ENCODE measurements at regions not wholly inside any gene's neighbourhood (a gene's known extent, or its start where the extent isn't known, plus 50 kb on each side); places are given as distances from the start of the nearest gene placed in this dataset.

DNA sequence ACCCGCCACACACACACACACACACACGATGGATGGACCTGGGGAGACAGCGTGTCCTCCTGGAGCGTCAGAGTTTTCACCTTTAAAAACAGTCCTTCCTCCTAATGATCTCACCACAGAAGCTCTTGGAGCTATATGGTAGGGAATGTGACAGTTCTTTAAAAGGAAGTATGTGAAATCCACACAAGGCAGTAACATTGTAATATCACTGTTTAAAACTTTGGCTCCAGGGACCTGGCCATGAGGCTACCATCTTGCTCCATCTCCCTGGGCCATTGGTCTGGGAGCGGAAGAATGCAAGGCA is 302.4 kb downstream of the SOX9 start:
- no peak overlapping the region for H3K27ac Mint-ChIP-seq
- Histone ChIP-seq H3K27me3 (replicated peaks in 1 of 2; ENCODE audit: control insufficient read depth in 2 of 2, extremely low read depth in 1 of 2, insufficient read depth in 2 of 2, low read length in 1 of 2) (peaks cover 0 to 24% of the 10 kb centered on the region in 2 experiments), H3K4me1 (ENCODE audit: control insufficient read depth in 1 of 2, extremely low read depth in 1 of 2, insufficient read depth in 2 of 2, low read length in 2 of 2) (peaks cover 0 to 11% of the 10 kb centered on the region in 2 experiments), H3K36me3 (ENCODE audit: control insufficient read depth in 2 of 2, extremely low read depth in 1 of 2, insufficient read depth in 1 of 2, low read length in 1 of 2) (no peaks in the 10 kb centered on the region), H3K9me3 (no peaks in the 10 kb centered on the region), H3K4me3 (ENCODE audit: control insufficient read depth in 1 of 2, extremely low read depth in 1 of 2, low read length in 1 of 2) (no peak overlapping the region), H3K27ac (ENCODE audit: low read length) (no peak overlapping the region)
- POLR2A ChIA-PET: no interaction called here
- DNase-seq: no peak
- H3K4me1 Mint-ChIP-seq: peaks cover 0 to 24% (median 3%) of the 10 kb centered on the region in 3 donors
- H3K4me3 Mint-ChIP-seq: no peak overlapping the region
- ATAC-seq (replicated peaks in 1 of 4): no peak
- CTCF ChIA-PET: no interaction called here
- no peaks in the 10 kb centered on the region for H3K27me3 Mint-ChIP-seq
- H3K36me3 Mint-ChIP-seq: peaks cover 2% of the 10 kb centered on the region
- 77% methylated on average over 3 of the region's 5 CpGs for WGBS (ENCODE audit: insufficient coverage)
- peaks cover 1 to 2% (median 2%) of the 10 kb centered on the region in 3 donors for H3K9me3 Mint-ChIP-seq

DNA sequence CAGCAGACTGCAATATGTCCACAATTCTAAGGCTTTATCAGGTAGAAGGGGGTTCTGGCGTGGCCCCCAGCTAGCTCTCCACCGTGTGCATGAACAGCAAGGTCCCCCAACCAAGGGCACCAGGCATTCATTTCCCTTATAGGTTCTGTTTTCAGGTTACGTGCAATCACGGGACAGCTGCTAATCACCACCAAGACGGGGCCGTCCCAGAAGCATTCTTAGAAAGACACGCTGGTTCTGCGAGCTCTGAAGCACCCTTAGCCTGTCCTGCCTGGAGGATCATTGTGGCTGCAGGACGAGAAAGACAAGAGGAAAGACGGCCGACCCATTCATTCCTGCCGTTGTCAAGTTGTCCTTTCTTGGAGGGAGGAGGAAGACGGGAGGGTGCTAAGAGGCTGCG is 302.9 kb downstream of the SOX9 start:
- WGBS (ENCODE audit: insufficient coverage): 69% methylated on average over 11 of the region's 14 CpGs
- POLR2A ChIA-PET: no interaction called here

DNA sequence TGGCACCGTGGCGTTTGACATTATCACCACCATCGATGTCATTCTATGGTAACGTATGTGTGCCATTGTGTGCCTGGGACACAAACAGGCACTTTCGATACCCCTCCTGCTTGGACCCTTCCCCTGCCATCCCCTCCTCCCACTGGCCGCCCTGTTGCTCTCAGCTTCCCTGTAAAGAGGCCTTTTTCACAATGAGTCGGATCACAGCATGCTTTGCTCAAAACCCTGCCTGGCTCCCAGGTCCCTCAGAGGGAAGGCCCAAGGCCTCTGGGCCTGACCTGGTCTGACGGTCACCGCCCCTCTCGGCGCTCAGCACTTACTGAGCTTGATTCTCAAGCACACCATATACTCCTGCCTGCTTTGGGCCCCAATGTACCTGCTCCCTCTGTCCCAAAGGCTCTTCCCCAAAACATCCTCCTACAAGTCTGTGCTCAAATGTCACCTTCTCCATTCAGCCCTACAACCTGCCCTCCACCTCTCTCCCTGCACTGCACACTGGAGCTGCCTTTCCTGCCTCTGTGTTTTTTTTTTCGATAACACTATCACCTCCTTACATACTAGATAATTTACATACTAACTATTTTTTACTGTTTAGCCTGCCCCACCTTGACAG is 303.8 kb downstream of the SOX9 start:
- no peak for ATAC-seq (replicated peaks in 1 of 4)
- no peak overlapping the region for H3K4me3 ChIP-seq (ENCODE audit: control insufficient read depth in 1 of 2, extremely low read depth in 1 of 2, low read length in 1 of 2)
- Mint-ChIP-seq H3K27ac (no peak overlapping the region), H3K4me3 (no peak overlapping the region), H3K4me1 (peaks cover 0 to 24% (median 3%) of the 10 kb centered on the region in 3 donors), H3K36me3 (no peaks in the 10 kb centered on the region), H3K27me3 (no peaks in the 10 kb centered on the region), H3K9me3 (no peaks in the 10 kb centered on the region)
- no peaks in the 10 kb centered on the region for H3K36me3 ChIP-seq (ENCODE audit: control insufficient read depth in 2 of 2, extremely low read depth in 1 of 2, insufficient read depth in 1 of 2, low read length in 1 of 2)
- POLR2A ChIA-PET: no interaction called here
- H3K9me3 ChIP-seq: no peaks in the 10 kb centered on the region
- CTCF ChIA-PET: no interaction called here
- H3K27me3 ChIP-seq (replicated peaks in 1 of 2; ENCODE audit: control insufficient read depth in 2 of 2, extremely low read depth in 1 of 2, insufficient read depth in 2 of 2, low read length in 1 of 2): peaks cover 0 to 27% of the 10 kb centered on the region in 2 experiments
- H3K4me1 ChIP-seq (ENCODE audit: control insufficient read depth in 1 of 2, extremely low read depth in 1 of 2, insufficient read depth in 2 of 2, low read length in 2 of 2): peaks cover 0 to 11% of the 10 kb centered on the region in 2 experiments
- 93% methylated on average over 10 of the region's 12 CpGs for WGBS (ENCODE audit: insufficient coverage)
- no peak overlapping the region for H3K27ac ChIP-seq (ENCODE audit: low read length)
- no peak for DNase-seq

More for the DNA sequence above, 302.9 kb downstream of the SOX9 start:
- DNase-seq (no peak), ATAC-seq (replicated peaks in 1 of 4) (no peak)
- Mint-ChIP-seq H3K4me1 (peaks cover 0 to 24% (median 3%) of the 10 kb centered on the region in 3 donors), H3K36me3 (no peaks in the 10 kb centered on the region), H3K9me3 (no peaks in the 10 kb centered on the region), H3K27me3 (no peaks in the 10 kb centered on the region), H3K27ac (no peak overlapping the region), H3K4me3 (no peak overlapping the region)
- CTCF ChIA-PET: no interaction called here
- H3K9me3 ChIP-seq: no peaks in the 10 kb centered on the region
- no peaks in the 10 kb centered on the region for H3K36me3 ChIP-seq (ENCODE audit: control insufficient read depth in 2 of 2, extremely low read depth in 1 of 2, insufficient read depth in 1 of 2, low read length in 1 of 2)
- H3K4me3 ChIP-seq (ENCODE audit: control insufficient read depth in 1 of 2, extremely low read depth in 1 of 2, low read length in 1 of 2): no peak overlapping the region
- H3K27ac ChIP-seq (ENCODE audit: low read length): no peak overlapping the region
- peaks cover 0 to 11% of the 10 kb centered on the region in 2 experiments for H3K4me1 ChIP-seq (ENCODE audit: control insufficient read depth in 1 of 2, extremely low read depth in 1 of 2, insufficient read depth in 2 of 2, low read length in 2 of 2)
- peaks cover 0 to 24% of the 10 kb centered on the region in 2 experiments for H3K27me3 ChIP-seq (replicated peaks in 1 of 2; ENCODE audit: control insufficient read depth in 2 of 2, extremely low read depth in 1 of 2, insufficient read depth in 2 of 2, low read length in 1 of 2)

DNA sequence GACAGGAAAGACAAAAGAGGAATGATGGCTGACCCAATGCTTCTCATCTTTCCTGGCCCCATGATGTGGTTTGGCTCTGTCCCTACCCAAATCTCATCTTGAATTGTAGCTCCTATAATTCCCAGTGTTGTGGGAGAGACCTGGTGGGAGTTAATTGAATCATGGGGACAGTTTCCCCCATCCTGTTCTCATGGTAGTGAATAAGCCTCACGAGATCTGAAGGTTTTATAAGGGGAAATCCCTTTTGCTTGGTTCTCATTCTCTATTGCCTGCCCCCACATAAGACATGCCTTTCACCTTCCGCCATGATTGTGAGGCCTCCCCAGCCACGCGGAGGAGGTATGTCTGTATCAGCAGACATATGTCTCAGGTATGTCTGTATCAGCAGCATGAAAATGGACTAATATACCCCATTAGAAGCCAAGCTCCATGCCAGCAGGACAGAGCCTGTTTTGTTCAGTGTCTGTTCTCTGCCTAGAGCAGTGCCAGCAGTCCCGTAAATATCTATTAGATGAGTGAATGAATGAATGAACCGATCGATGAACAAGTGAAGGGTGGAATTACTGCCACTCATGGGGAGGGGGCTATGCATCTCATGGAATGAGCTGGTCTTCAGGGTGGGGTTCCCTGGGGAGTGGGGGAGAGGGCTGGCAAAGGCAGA is 304.4 kb downstream of the SOX9 start:
- DNase-seq (no peak), ATAC-seq (replicated peaks in 1 of 4) (no peak)
- H3K4me1 Mint-ChIP-seq: peaks cover 0 to 24% (median 3%) of the 10 kb centered on the region in 3 donors
- H3K27me3 ChIP-seq (replicated peaks in 1 of 2; ENCODE audit: control insufficient read depth in 2 of 2, extremely low read depth in 1 of 2, insufficient read depth in 2 of 2, low read length in 1 of 2): peaks cover 0 to 26% of the 10 kb centered on the region in 2 experiments
- no peaks in the 10 kb centered on the region for H3K36me3 Mint-ChIP-seq
- H3K27ac ChIP-seq (ENCODE audit: low read length): no peak overlapping the region
- H3K9me3 Mint-ChIP-seq: no peaks in the 10 kb centered on the region
- POLR2A ChIA-PET: no interaction called here
- 90% methylated on average over 3 of the region's 7 CpGs for WGBS (ENCODE audit: insufficient coverage)
- H3K36me3 ChIP-seq (ENCODE audit: control insufficient read depth in 2 of 2, extremely low read depth in 1 of 2, insufficient read depth in 1 of 2, low read length in 1 of 2): no peaks in the 10 kb centered on the region
- no peak overlapping the region for H3K4me3 ChIP-seq (ENCODE audit: control insufficient read depth in 1 of 2, extremely low read depth in 1 of 2, low read length in 1 of 2)
- H3K9me3 ChIP-seq: no peaks in the 10 kb centered on the region
- peaks cover 0 to 11% of the 10 kb centered on the region in 2 experiments for H3K4me1 ChIP-seq (ENCODE audit: control insufficient read depth in 1 of 2, extremely low read depth in 1 of 2, insufficient read depth in 2 of 2, low read length in 2 of 2)
- no peak overlapping the region for H3K27ac Mint-ChIP-seq
- no peak overlapping the region for H3K4me3 Mint-ChIP-seq
- CTCF ChIA-PET: no interaction called here
- H3K27me3 Mint-ChIP-seq: no peaks in the 10 kb centered on the region

DNA sequence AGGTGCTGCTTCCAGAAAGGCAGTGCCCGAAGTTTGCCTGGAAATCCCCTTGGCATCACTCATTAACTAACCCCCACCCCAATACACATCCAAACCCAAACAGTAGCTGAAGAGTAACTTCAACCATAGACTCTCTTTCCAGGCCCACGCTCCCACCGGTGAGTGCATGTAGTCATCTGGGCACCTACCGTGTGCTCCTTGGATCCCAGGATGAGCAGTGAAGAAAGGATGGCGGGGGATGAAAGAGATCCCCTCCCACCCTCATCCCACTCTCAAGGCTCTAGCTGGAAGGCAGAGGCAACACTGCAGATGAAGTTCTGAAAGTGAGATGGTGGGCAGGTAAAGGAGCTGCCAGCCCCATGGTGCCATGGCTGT is 305.0 kb downstream of the SOX9 start:
- Histone ChIP-seq H3K9me3 (no peaks in the 10 kb centered on the region), H3K36me3 (ENCODE audit: control insufficient read depth in 2 of 2, extremely low read depth in 1 of 2, insufficient read depth in 1 of 2, low read length in 1 of 2) (no peaks in the 10 kb centered on the region), H3K4me1 (ENCODE audit: control insufficient read depth in 1 of 2, extremely low read depth in 1 of 2, insufficient read depth in 2 of 2, low read length in 2 of 2) (peaks cover 0 to 11% of the 10 kb centered on the region in 2 experiments), H3K27ac (ENCODE audit: low read length) (no peak overlapping the region), H3K27me3 (replicated peaks in 1 of 2; ENCODE audit: control insufficient read depth in 2 of 2, extremely low read depth in 1 of 2, insufficient read depth in 2 of 2, low read length in 1 of 2) (peaks cover 0 to 27% of the 10 kb centered on the region in 2 experiments), H3K4me3 (ENCODE audit: control insufficient read depth in 1 of 2, extremely low read depth in 1 of 2, low read length in 1 of 2) (no peak overlapping the region)
- Mint-ChIP-seq H3K9me3 (no peaks in the 10 kb centered on the region), H3K27me3 (no peaks in the 10 kb centered on the region), H3K4me1 (peaks cover 0 to 24% (median 3%) of the 10 kb centered on the region in 3 donors), H3K4me3 (no peak overlapping the region), H3K36me3 (no peaks in the 10 kb centered on the region), H3K27ac (no peak overlapping the region)
- POLR2A ChIA-PET: no interaction called here
- no peak for ATAC-seq (replicated peaks in 1 of 4)
- CTCF ChIA-PET: no interaction called here
- DNase-seq: no peak
- WGBS (ENCODE audit: insufficient coverage): 57% methylated on average over 1 of the region's 5 CpGs

DNA sequence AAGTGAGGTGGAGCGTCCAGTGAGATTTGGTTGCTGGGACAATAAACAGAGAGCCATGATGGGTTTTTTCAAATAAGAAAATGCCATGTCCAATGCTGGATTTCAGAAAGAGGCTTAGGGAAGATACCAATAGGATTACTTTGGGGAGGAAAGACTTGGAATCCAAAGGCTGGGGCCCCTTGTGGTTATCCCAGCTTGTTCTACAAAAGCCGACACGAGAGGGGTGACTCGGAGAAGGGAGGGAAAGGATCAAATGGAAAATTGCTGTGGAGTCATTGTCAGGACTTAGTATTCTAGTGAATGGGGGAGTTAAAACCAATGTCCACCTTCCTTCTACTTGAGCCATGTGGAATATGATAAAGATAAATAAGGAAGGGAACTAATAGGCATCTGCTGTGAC is 305.5 kb downstream of the SOX9 start:
- Histone ChIP-seq H3K27ac (ENCODE audit: low read length) (no peak overlapping the region), H3K4me3 (ENCODE audit: control insufficient read depth in 1 of 2, extremely low read depth in 1 of 2, low read length in 1 of 2) (no peak overlapping the region), H3K27me3 (replicated peaks in 1 of 2; ENCODE audit: control insufficient read depth in 2 of 2, extremely low read depth in 1 of 2, insufficient read depth in 2 of 2, low read length in 1 of 2) (peaks cover 0 to 23% of the 10 kb centered on the region in 2 experiments), H3K9me3 (no peaks in the 10 kb centered on the region), H3K4me1 (ENCODE audit: control insufficient read depth in 1 of 2, extremely low read depth in 1 of 2, insufficient read depth in 2 of 2, low read length in 2 of 2) (peaks cover 0 to 9% of the 10 kb centered on the region in 2 experiments), H3K36me3 (ENCODE audit: control insufficient read depth in 2 of 2, extremely low read depth in 1 of 2, insufficient read depth in 1 of 2, low read length in 1 of 2) (no peaks in the 10 kb centered on the region)
- Mint-ChIP-seq H3K9me3 (no peaks in the 10 kb centered on the region), H3K27ac (no peak overlapping the region), H3K27me3 (no peaks in the 10 kb centered on the region), H3K36me3 (no peaks in the 10 kb centered on the region), H3K4me3 (no peak overlapping the region), H3K4me1 (peaks cover 0 to 23% (median 2%) of the 10 kb centered on the region in 3 donors)
- ATAC-seq (replicated peaks in 1 of 4) (no peak), DNase-seq (no peak)
- WGBS (ENCODE audit: insufficient coverage): 81% methylated on average over 1 of the region's 4 CpGs
- POLR2A ChIA-PET: no interaction called here
- CTCF ChIA-PET: no interaction called here
